ENCODE measurements at regions not wholly inside any gene's neighbourhood (a gene's known extent, or its start where the extent isn't known, plus 50 kb on each side); places are given as distances from the start of the nearest gene placed in this dataset.

DNA sequence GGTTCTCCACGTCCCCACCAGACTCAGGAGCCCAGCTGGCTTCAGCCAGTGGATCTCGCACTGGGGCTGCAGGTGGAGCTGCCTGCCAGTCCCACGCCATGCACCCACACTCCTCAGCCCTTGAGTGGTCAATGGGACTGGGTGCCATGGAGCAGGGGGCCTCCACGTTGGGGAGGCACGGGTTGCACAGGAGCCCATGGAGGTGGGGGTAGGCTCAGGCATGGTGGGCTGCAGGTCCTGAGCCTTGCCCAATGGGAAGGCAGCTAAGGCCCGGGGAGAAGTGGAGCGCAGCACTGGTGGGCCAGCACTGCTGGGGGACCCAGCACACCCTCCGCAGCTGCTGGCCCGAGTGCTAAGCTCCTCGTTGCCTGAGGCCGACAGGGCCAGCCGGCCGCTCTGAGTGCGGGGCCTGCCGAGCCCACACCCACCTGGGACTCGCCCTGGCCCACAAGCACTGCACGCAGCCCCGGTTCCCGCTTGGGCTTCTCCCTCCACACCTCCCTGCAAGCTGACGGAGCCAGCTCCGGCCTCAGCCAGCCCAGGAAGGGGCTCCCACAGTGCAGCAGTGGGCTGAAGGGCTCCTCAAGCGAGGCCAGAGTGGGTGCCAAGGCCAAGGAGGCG is 258.5 kb upstream of the PDGFD start:
- TF ChIP-seq, protein P1, sequence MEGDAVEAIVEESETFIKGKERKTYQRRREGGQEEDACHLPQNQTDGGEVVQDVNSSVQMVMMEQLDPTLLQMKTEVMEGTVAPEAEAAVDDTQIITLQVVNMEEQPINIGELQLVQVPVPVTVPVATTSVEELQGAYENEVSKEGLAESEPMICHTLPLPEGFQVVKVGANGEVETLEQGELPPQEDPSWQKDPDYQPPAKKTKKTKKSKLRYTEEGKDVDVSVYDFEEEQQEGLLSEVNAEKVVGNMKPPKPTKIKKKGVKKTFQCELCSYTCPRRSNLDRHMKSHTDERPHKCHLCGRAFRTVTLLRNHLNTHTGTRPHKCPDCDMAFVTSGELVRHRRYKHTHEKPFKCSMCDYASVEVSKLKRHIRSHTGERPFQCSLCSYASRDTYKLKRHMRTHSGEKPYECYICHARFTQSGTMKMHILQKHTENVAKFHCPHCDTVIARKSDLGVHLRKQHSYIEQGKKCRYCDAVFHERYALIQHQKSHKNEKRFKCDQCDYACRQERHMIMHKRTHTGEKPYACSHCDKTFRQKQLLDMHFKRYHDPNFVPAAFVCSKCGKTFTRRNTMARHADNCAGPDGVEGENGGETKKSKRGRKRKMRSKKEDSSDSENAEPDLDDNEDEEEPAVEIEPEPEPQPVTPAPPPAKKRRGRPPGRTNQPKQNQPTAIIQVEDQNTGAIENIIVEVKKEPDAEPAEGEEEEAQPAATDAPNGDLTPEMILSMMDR (IDR thresholded peaks at IDR 0.05), result no peak
- no peak for TF ChIP-seq POLR2AphosphoS5 (IDR thresholded peaks at IDR 0.05)
- no peak for TF ChIP-seq EP300 (IDR thresholded peaks at IDR 0.05)
- TF ChIP-seq POLR2A (IDR thresholded peaks at IDR 0.05), result no peak

All from stomach (tissue), 4 donors.